Left kidney (tissue), 1 donor: ENCODE measurements at regions not wholly inside any gene's neighbourhood (a gene's known extent, or its start where the extent isn't known, plus 50 kb on each side); places are given as distances from the start of the nearest gene placed in this dataset.

ENCODE experiments used
- DNase-seq: peaks from one replicate; pipeline ENCODE4 v3.0.0-alpha.2; 2013

DNA sequence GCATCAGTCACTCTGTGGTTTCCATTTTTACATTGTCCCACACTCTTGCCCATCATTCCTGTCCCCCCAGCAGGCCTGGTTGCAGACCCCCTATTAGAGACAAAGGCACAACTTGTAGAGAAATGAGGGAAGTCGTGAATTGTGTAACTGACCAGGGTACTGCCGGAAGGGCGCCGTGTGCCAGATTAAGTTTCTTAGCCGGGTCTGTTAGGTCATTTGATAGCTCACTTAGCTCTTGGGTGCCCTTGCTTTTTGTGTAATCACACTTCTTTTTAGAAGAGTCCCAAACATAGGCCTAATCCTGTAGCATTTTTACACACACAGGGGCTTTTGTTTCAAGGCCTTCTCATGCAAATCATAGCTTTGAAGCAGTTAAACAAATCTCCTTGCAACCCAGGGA lies 87.2 kb downstream of the CTAGE1 start:
- no peak for DNase-seq

DNA sequence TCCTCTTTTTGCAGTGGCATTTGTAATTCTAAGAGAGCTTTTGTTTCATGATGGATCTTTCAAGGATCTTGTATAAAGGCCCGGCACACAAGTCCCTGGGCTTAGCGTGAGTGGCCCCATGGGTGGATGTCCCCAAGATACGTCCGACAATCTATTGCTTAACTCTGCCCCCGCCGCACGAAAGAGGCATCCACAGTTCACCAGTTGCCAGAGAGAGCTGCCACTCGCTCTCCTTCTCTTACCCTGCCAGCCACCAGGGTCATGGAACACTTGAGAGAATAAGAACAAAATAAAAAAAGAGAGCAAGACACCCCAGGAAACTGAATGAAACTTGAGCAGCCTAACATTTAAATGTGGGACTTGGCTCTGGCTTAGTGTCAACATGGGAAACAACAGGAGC lies 92.3 kb downstream of the CTAGE1 start:
- no peak for DNase-seq

DNA sequence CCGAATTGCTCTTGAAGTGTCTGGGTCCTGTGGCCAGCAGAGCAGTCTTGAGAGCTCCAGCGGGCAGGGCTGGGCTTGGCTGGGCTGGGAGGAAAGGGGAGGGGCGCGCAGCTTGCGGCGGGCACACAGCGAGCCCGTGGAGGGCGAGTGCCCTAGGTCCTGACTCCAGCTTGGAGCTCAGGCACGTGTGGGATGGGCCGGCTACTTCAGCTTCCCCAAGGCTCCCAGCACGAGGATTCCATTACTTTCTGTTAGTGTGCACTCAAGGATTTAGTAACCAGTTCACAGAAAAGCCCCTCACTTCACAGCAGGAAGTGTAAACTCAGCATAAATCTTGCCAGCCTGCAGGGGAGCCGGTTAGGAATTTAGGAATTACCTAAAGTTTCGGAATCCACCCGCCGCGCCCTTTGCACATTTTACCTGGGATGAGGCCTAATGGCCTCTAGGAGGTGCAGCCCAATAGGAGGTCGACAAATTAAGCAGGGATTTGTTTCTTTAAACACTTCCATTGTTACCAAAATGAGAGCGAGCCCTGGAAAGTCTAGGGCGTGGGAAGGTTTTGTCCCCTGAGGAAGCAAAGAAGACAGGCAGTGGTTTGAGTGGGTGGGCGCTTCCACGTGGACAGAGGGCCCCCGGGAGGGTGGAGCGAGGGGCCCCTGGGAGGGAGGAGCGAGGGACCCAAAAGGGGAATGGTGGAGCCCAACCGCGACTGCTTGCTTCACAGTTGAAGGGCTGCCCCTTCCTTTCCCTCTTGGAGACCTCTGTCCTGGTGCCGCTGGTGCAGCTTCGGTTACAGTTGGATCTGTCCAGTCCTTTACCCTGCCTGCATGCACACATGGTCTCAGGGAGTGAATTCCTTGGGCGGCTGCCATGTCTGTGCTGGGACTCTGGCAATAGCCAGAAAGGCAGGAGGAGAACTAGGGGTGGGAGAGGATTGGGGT lies 93.3 kb downstream of the CTAGE1 start:
- DNase-seq, result no peak

DNA sequence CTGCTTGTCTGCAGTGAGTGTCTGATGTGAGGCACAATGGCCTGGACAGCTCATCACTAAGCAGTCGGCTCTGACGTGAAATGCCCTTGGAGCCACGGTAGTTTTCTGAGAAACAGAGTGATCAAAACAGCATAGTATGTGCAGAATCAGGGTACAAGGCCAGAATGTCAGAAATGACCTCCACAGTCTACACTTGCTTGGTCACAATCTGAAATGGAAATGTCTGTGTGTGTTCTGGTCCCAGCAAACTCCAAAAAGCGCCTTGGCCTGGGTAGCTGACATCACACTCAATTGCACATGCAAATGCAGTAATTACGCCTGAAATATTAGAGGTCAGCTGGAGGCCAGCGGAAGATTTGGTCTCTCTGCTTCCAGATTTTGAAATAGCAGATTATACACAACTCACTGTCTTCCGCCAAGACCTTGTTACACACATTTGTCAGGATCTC lies 95.4 kb downstream of the CTAGE1 start:
- DNase-seq, result no peak

DNA sequence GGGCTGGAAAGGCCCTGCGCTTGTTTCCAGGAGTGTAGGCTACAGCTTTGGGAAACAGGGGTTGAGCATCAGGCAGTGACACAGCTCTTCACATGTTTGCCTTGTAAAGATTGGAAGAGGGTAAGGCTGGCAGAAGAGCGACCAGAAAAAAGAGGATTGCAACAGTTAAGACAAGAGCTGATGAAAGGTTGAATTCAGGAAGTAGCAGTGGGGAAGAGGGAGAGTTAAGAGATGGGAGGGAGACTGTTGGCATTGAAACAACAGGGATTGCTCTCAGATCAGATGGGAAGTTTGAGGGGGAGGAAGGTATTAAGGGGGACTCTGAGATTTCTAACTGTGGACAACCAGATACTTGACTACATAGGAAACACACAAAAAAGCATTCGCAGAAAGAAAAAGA lies 96.9 kb downstream of the CTAGE1 start:
- DNase-seq, result no peak

DNA sequence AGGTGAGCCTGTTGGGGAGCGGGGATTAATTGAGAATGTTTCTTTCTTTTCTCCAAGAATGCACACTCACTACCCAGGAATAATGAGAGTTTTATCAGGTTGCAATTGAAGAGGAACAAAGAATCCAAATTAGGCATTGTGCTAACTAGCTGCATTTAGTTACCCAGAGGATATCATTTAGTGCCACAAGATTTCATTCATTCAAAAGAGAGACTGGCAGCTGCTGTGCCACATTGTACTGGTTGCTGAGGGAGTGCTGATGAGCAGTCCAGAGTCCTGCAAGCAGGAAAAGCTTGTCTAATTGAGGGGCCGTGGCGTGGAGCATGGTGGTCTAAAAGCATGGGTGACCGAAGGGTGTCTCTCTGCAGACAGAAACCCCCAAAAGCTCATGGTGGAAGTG lies 97.6 kb downstream of the CTAGE1 start:
- DNase-seq, result no peak

DNA sequence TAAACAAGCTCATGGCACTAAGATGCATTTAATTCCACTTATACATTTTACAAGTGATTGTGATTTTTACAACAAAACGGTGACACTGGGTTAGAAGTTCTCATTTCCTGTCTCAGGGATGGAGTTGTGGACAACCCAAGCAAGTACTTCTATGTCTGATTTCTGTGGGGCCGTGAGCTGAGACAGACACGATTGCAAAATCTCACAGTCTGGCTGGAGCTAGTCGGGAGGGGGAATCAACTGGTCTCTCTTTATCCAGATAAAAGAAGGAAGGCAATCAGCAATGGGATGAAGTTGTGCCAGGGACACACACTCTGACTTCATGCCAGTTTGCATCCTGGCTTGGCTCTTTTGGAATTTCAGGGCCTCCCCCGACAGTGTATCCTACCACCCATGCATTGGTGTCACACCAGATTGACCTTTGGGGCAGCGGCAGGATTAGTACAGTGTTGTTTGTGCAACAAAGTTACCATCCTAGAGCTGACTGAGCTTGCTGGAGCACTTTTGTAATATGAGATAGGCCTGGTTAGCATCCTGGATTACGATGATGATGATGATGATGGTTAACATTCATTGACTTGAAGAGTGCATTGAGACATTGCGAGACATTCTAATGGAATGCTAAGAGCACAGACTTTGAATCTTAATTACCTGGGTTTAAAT lies 98.8 kb downstream of the CTAGE1 start:
- DNase-seq, result no peak

DNA sequence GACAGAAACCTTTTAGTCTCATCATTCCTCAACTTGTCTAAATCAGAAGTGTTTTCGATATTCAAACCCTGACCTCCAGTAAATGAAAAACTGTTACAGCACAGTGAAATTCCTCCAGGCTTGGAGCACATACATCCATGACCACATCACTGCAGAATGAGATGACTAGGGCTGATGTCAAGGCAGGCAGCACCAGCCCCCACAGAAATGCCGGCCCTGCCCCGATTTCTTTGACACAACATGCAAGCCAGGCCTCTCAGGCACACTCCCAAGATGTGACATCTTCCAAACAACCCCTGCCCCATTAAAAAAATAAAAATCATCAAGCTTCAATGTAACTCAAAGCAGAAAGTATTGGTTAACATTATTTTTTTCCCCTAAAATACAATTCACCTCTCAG lies 103.3 kb downstream of the CTAGE1 start:
- DNase-seq, result no peak

DNA sequence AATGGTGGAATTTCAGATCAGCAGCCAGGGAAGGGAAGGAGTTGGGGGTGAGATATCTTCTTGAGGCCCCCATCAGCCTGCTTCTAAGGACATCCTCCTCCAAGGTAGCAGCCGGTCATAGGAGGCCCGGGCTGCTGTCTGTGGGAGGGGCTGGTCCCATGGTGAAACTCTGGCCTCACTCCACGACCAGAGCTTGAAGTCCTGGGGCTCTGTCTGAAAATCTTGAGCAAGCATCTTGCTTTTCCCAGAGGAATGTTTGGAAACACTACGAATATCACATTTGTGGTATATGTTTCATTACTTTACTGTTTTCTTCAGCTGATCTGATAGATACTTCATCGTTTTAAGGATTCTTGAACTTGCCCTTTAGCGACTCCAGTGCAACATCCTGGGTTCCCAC lies 103.7 kb downstream of the CTAGE1 start:
- no peak for DNase-seq

DNA sequence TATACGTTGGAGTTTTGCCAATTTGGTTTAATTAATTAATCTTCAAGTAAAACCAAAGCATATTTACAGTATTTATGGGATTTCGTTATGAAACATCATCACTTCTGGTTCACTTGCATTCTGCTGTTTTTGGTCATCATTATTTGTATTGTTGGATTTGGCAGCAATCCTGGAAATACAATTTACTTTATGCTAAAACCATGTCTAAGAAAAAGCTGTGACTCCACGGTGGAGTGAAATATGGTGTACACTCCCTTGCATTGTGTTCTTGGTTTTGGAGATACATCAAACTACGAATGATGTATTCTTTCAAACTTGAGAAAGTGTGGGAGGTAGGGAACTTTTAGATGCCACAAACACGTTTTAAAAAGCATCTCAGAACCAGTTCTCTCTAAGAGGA lies 106.4 kb downstream of the CTAGE1 start:
- DNase-seq, result no peak

DNA sequence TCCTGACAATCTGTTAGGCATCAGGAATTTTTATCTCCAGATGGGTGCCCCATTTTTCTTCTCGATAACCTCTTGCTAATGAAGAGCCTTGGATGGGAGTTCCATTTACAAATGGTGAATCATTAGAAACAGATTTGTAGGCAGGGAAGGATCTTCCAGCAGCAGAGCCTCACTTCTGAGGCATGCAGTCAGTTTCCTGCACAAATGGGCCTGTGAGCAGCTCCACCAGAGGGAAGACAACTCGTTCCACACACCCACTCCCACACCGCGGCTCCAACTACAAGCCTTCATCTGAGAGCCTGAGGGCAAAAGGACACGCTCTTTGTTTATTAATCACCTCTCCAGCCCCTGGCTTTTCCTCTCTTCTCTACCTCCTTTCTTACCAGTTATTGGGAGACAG lies 108.5 kb downstream of the CTAGE1 start:
- DNase-seq, result no peak

DNA sequence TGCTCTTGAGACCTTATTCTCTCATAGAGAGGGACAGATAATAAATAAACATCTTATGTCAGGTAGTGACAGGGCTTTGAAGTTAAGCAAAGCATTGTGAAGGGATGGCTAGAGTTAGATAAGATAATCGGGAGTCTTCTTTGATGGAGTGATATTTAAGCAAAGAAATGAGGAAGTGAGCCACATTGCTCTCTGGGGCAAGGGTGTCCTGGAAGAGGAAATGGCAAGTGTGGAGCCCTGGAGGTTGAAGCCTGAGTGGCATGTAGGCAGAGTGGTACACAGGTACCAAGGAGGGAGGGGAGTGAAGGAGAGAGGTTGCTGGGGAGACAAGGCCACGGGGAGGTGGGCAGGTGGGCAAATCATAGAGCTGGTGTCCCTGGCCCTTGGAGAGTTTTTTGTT lies 110.2 kb downstream of the CTAGE1 start:
- no peak for DNase-seq

DNA sequence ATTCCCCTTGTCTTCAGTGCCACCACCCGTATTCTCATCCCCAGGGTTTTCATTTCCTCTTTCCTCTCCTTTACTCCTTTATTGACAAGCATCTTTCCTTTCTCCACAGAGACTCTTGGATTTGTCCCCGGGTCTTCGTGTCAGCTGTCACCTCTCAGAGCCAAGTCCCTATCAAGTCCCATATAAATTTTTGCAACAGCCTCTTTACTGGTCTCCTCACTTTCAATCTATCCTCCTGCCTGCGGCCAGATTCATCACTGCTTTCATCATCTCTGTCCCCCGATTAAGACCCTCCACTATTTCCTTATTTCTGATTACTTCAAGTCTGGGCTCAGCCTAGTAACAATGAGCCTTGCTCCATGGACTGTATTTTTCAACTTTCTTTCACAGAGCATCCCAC lies 113.8 kb downstream of the CTAGE1 start:
- no peak for DNase-seq

DNA sequence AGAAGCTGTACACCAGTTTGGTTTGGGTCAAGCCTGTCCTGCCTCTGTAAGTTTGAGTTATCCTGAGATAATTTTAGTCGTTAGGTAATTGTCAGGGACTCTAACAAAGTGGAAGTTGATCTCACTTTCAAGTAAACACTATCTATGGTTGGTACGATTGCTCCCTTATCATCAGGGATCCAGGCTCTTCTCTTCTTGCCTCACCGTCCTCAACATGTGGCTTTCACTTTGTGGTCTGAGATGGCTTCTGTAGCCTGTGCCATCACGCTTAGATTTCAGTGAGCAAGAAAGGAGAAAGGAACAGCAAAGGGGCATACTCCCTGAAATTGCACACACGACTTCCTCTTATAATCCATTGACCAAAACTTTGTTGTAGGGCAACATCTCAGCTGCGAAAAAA lies 115.6 kb downstream of the CTAGE1 start:
- no peak for DNase-seq

DNA sequence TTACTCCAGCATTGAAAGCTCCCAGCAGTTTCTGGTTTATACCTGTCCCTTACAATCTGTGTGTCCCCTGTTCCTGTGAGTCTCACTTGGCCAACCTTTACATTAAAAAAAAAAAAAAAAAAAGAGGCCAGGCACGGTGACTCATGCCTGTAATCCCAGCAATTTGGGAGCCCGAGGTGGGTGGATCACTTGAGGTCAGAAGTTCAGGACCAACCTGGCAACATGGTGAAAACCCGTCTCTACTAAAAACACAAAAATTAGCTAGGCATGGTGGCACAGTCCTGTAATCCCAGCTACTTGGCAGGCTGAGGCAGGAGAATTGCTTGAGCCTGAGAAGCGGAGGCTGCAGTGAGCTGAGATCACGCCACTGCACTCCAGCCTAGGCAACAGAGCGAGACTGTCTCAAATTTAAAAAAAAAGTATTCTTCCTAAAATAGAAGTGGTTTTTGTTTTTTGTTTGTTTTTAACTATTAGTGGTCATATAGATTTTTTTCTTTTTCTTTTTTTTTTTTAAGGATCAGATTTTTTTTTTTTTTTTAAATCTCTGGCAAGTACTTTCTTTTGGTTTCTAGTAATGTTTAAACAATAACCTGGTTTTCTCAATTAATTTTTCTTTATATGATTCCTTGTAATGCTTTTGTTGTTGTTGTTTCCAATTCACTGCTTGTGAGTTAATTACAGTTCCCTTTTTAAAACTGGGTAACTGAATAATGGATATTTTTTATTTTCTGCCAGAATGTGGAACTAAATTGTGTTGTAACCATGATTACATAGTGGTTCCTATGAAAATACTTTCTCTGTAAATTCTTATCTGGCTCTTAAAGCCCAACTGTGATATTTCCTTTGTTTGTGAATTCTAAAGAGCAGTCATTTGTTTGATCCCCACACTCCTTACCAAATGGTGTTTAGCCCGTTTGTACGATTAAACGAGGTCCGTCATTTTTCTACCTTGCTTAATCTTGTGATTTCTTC lies 116.8 kb downstream of the CTAGE1 start:
- DNase-seq, result no peak

DNA sequence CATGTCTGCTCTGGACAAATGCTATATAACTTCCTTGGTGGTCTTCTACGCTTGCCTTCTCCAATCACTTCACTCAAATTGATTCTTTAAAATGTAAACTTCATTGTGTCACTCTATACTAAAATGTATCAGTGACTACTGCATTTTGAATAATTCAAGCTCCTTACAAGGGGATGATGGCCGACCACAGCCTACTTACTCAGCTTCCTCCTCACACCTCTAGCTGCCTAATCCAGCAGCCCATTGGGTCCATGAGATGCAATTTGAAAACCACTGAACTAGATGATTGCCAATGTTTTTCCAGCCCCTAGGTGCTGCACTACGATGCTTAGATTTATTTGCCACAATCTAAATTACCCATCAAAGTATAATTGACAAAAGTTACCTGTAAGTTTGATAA lies 120.7 kb downstream of the CTAGE1 start:
- DNase-seq, result no peak

DNA sequence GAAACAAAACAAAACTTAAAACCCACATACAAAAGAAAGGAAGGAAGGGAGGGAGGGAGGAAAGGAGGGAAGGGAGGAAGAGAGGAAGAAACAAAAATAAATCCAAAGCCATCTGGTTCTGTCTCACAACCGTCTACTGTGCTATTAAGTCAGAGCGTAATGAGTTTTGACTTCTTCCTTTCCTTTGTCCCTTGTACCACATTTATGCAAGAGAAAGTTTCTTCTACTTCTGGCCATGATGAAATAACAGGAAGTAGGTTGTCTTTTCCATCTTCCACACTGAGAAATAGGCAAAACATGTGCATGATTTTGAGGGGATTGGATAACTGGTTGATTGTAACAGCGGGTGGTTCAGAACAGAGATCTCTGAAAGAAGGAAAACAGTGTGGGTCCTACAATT lies 121.4 kb downstream of the CTAGE1 start:
- DNase-seq, result no peak

DNA sequence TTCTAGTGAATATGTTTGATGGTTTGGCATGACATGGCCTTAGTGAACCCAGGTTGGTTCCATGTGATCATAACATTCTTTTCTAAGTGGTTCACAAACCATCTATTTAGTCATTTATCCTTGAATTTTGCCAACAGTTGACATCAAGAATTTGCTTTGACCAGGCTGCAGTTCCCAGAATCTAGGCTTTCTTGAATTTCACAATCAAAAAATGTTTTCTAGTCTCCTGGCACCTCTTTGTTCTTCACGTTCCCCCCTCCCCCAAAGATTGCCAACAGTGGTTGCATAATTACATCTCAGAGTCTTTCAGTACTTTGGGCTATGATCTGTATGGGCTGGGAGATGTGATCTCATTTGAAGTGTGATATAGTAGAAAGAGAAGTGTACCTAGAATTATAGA lies 124.0 kb downstream of the GATA6 start:
- DNase-seq, result no peak

DNA sequence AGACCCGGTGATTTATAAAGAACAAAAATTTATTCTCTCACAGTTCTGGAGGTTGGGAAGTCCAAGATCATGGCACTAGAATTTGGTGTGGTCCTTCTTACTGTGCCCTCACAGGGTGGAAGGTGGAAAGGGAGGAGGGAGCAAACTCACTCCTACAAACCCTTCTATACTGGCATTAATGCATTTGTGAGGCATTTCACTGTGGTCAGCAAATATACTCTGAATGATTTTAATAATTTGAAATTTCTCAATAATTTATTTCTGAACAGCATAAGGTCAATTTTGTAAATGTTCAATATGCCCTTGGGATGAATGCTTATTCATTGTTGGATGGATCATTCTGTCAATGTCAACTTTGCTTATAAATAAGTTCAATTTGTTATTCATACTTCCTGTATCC lies 120.6 kb downstream of the GATA6 start:
- no peak for DNase-seq

DNA sequence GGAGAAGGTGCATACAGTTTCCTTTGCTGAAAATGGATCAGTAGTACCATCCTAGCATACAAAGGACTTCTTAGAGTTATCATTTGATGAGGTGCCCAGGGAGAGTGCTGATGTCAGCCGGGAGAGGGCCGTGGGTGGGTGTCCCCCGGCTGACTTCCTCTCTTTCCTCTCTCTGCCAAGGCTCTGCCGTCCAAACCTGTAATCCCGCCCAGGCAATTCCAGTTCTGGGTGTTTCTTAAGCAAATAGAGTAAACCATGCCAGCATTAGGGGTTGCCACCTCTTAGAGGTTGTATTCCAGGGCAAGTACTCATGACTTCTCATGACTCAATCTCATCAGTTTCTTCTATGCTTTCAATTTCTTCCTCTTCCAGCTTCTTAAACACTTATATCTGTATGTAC lies 117.2 kb downstream of the GATA6 start:
- DNase-seq, result no peak

DNA sequence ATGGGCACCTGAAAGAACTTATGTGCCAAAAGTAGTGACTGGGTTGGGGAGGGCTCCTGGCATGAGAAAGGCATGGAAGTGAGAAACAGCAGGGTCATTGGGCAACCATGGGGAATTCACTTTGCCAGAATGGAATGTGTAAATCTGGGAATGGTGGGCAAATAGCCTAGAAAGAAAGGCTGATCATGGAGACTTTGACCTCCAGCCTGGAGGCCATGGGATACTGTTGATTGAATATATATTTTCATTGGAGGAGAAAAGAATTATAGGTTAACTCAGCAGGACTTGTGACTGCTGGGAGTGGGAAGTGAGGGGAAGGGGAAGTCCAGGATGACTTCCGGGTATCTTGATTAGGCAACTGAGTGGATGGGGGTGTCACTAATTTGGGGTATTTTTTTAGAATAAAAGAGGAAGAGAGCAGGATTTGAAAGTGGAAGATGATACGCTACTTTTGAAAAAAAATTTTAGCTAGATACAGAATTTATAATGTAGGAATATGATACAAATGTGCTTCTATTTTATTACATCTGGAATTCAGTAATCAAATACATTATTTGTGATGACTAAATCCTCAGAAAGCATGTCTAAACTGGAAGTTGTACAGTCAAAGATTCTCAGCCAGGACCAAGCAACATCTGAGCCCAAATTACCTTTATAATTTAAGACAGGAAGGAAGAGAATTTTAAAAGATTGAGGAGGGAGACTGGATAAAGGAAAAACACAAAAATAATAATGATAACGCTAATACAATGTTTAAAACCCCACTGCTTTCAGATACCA lies 116.2 kb downstream of the GATA6 start:
- DNase-seq, result no peak
